Esophagus squamous epithelium (tissue), 4 donors: ENCODE measurements at regions not wholly inside any gene's neighbourhood (a gene's known extent, or its start where the extent isn't known, plus 50 kb on each side); places are given as distances from the start of the nearest gene placed in this dataset.

Experiments used
- POLR2A ChIP-seq, 4 donors: fragments of 450-650 bp; IDR thresholded peaks; one replicate each; pipeline ENCODE4 v1.6.1; 2017; ENCODE audit warnings: antibody characterized with exemption in 4 of 4, mild to moderate bottlenecking in 4 of 4, moderate library complexity in 3 of 4
- TF ChIP-seq, protein P1 (sequence below), 6 experiments: fragments of 450-650 bp in 4 of 6; fragments of 200-600 bp in 2 of 6; sonication (generic) in 2 of 6; IDR thresholded peaks; one replicate each; pipeline ENCODE4 v1.5.1; 2016 to 2019; ENCODE audit warnings: antibody characterized with exemption in 6 of 6, mild to moderate bottlenecking in 4 of 6, moderate library complexity in 4 of 6

DNA sequence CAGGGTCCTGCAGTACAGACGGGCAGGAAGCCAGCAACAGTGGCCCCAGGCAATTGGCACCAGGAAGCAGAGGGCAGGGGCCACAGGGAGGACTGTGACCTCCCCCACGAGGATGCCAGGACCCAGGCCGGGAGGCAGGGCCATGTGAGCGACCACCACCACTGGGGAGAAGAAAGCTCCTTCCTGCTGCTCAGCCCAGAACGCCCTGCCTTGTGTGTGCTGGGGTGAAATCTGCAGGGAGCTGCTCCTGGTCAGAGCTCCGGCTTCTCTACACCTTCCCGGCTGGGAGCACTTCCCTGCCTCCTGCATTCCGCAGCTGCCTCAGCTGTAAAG is 100.4 kb downstream of the HMX1 start:
- TF ChIP-seq, protein P1, sequence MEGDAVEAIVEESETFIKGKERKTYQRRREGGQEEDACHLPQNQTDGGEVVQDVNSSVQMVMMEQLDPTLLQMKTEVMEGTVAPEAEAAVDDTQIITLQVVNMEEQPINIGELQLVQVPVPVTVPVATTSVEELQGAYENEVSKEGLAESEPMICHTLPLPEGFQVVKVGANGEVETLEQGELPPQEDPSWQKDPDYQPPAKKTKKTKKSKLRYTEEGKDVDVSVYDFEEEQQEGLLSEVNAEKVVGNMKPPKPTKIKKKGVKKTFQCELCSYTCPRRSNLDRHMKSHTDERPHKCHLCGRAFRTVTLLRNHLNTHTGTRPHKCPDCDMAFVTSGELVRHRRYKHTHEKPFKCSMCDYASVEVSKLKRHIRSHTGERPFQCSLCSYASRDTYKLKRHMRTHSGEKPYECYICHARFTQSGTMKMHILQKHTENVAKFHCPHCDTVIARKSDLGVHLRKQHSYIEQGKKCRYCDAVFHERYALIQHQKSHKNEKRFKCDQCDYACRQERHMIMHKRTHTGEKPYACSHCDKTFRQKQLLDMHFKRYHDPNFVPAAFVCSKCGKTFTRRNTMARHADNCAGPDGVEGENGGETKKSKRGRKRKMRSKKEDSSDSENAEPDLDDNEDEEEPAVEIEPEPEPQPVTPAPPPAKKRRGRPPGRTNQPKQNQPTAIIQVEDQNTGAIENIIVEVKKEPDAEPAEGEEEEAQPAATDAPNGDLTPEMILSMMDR (IDR thresholded peaks at IDR 0.05): no peak
- TF ChIP-seq POLR2A (IDR thresholded peaks at IDR 0.05): no peak
